GM19438 (cell line): ENCODE measurements at regions not wholly inside any gene's neighbourhood (a gene's known extent, or its start where the extent isn't known, plus 50 kb on each side); places are given as distances from the start of the nearest gene placed in this dataset.
"Not testable (repeated sequence)": the region's sequence is repeated elsewhere in the genome, so short reads cannot be mapped to it uniquely, and the experiment has no call there.

Source experiments
- ATAC-seq: cut with Tn5 transposase; IDR thresholded peaks from one replicate; pipeline ENCODE4 v1.9.1; 2021; ENCODE audit warnings: low read depth; ENCODE audit not compliant: unreplicated experiment

DNA sequence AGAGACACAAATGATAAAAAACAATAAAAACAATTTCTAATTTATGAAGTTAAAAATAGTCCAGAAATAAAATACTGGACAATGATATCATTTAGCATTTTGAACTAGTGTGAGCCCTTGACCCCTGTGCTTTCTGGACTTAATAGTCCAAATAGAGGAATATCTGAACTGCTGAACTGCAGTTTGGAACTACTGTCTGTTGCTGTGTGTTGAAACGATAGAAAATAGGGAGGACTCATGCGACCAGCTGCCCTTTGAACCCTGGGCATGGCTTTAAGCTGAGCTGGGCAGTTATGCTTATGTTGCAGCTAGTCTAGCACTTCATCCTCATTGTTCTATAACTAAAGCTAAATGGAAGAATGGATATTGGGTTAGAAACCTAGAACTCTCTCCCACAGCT is 99.5 kb downstream of the FMR1NB start:
- ATAC-seq = no peak

DNA sequence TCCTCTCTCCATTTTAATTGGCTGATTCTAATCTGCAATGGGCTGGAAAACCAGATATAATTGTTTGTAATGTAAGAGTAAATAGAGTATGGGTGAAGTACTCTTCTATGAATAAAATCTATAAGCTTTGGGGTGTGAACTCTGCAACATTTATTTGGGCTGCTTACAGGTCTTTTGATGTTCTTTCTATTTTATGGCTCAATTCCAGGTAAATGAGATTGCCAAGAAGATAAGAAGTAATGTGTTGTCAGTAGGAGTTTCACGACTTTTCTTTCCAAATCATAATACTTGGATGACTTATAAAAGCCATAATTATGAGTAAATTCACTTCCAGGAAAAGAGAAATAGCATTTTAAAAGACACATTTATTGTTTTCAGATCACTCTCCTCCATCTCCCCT is 103.5 kb downstream of the FMR1NB start:
- ATAC-seq = no peak

DNA sequence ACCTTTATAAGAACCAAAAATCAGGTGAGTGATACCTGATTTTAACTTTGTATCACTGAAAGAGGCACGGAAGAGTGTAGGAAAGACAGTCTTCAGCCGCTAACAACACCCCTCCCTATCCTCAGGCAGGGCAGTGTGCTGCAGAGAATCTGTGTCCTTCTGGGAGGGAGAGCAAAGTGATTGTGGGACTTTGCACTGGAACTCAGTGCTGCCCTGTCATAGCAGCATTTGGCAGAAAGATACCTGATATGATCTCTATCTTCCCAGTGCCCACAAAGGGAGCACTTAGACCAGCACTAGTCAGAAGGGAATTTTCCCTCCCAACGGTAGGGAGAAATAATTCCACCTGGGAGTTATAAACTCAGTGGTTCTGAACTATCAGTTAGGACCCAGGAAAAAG is 139.0 kb downstream of the FMR1NB start:
- no peak for ATAC-seq

DNA sequence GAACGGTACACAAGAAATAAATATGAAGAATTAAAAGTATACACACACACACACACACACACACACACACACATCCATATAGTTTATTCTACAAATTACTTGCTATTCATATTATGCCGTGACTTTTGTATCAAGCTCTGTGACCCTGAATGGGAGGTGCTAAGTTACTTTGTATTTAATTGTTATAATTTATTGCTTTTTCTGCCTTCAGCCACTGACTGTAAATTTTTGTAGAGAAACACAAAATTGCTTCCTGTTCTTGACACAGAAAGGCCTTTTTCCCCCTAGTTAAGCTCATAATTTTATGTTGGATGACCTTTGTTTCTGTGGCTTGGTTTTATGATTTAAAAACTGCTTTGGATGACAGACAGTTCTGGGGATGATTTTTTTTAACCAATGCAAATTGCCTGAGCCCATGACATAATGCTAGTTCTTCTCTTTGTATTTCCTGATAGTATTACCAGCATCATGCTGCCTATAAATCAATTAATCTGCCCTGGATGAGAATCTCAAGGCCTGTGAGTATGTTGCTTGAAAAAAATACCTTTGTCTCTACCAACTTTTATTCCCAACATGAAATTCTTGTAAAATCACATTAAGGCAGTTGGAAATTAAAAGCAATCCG is 140.0 kb downstream of the FMR1NB start:
- no peak for ATAC-seq

DNA sequence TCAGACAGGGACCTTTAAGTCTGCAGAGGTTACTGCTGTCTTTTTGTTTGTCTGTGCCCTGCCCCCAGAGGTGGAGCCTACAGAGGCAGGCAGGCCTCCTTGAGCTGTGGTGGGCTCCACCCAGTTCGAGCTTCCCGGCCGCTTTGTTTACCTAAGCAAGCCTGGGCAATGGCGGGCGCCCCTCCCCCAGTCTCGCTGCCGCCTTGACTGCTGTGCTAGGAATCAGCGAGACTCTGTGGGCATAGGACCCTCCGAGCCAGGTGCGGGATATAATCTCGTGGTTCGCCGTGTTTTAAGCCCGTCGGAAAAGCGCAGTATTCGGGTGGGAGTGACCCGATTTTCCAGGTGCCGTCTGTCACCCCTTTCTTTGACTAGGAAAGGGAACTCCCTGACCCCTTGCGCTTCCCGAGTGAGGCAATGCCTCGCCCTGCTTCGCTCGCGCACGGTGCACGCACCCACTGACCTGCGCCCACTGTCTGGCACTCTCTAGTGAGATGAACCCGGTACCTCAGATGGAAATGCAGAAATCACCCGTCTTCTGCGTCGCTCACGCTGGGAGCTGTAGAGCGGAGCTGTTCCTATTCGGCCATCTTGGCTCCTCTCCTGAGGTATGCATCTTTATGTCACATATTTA is 147.9 kb downstream of the FMR1NB start:
- not testable (repeated sequence) for ATAC-seq

DNA sequence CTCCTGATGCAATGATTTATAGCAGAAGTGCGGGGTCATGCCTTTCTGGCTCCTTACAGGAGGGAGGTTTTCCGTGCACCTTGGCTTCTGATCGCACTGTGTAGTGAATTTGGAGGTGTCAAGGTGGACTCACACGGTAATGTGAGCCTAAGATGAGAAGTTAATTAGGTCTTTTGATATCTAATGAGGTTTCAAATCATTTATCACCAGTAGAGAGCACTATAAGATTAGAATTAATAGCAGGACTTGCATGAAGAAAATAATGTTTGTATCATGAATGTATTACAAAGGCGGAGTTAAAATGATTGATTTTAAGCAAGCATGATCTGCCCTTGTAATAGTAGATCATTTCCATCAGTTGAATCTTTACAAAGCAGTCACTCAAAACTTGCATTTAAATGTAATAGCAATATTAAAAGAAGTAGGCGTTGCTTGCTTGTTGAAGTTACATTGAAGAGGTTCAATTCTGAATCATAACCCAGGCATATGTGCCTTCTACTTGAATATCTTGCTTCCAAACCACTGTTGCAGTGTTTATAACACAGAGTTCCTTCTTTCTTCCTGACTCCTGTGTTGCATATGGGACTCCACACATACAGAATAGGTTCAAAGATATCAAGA is 152.1 kb downstream of the FMR1NB start:
- ATAC-seq = no peak

DNA sequence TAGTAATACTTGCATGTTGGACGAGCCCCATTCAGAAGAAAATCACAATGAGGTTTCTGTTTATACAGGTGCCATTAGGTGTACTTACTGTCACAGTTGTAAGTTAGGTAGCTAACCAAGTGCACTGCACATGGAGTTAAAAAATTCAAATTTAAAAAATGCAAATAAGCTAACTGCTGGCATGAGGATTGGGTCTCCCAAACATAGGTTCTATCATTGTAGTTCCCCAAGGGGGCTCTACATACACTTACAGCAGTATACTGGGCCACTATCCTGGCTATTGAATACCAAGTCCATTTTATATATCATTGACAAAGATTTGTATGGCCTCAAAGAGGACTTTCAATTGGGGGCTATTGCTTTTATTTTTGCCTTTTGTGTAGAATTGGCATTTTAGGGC is 153.4 kb downstream of the FMR1NB start:
- ATAC-seq = no peak

DNA sequence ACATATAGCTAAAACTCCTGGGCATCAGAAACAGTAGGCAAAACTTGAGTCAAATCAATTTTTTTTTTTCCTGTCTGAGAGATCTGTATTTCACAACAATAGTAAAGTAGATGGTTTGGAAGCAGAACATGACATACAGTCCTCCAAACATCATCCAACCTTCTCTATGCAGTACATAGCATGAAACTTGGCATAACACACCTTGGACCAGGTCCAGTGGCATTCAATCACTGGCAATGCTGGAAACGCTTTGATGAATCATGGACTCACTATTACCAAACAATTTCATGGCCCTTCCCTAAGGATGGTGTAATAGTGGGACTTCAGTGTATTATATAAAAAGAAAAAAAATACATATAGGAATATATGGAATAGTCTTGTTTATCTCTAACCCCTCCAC is 154.6 kb downstream of the FMR1NB start:
- no peak for ATAC-seq

DNA sequence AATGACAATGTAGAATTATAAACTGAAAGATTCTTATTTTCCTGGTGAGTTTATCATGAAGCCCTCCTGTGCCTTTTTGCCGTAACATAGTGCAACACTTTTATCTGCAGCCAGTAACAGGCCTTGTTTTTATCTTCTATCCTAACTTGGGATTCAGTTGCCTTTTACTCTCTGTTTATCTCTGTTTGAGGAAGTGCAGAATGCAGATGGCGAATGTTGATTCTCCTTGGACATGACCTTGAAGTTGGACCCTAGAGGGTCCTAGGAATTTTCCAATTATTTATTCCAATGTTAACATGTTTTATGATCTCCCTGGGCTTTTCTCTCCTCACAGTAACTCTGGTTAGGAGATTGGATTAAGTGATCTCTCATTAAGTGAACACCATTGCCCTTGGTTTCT is 165.0 kb downstream of the FMR1NB start:
- no peak for ATAC-seq

DNA sequence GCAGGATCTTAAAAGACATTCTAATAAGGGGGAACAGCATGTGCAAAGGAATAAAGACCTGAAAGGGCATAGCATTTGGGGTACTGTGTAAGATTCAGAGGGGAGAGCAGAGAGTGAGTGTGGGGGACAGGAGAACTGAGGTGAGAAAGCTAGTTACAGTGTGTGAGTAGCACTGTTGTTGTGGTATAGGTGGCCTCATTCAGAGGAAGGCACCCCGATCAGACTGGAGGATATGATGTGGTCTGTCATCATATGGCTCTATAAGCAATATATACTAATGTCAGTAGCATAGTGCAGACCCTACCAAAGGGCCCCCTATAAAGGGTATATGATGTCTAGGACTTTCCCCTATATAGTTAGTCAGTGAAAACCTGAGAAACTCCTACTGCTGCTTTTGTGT is 175.8 kb downstream of the FMR1NB start:
- no peak for ATAC-seq

DNA sequence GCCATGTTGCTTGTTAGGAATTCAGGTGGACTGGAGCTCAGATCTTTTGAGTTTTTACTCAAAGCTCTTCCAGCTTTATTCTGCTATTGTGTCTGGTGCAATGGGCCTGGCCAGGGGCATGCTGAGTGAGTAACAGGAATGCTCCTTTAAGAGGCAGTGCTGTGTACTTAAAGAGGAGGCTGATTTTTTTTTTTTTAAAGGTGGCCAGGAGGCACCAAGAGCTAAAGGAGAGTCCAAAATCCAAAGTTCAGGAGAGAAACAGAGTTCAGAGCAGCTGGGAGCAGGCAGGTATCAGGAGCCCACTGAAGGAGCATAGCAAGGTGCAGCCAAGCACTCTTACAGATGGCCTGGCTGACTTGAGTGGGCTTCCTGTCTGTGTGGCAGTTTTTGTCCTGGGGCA is 178.7 kb downstream of the FMR1NB start:
- ATAC-seq = no peak

DNA sequence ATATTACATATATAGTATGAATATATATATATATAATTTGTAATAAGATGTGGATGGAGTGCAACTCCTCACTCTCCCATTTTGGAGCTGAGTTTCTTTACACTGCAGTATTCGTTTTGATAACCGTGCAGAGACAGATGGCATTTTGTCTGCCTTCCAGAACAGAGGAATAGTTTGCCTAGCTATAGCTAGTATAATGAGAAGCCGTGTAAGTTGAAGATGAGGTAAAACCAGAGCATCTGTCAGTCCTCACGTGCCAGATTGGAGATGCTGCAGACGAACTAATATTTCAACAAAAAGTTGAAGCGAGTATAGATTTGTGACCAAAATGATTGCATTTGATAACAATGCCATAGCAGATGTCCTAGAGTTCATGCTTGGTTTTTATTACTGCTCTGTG is 180.6 kb downstream of the FMR1NB start:
- ATAC-seq = no peak

DNA sequence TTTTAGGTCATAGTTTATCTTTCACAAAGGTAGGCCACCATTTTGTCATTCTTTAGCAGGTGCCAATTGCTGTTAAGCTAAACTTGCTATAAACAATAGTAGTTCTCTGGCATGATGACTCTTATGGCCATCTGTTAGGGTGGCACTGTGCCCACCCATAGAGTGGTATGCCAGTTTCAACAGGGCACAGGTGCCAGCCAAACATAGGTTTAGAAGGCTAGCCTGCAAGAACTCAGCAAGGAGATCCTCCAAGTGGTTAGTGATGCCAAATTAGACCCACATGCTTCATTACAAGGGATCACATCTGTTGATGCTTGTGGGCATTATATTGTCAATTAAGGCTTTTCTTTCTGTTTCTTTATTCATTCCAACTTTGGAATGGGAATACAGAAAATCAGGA is 204.5 kb downstream of the FMR1NB start:
- ATAC-seq = no peak

DNA sequence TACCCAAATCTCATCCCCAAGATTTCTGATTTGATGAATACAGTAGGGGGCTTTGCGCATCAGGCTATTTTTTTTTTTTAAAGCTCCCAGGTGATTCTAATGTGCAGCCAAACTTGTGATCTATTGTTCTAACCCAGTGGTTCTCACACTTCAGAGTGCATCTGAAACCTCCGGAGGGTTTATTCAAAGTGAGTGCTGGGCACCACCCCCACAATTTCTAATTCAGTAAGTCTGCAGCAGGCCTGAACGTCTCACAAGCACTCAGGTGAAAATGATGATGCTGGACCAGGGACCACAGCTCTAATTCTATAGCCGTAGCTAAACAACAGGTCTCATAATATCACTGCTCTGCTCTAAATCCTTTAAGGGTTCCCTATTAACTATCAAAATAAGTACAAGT is 211.4 kb downstream of the FMR1NB start:
- ATAC-seq = no peak

DNA sequence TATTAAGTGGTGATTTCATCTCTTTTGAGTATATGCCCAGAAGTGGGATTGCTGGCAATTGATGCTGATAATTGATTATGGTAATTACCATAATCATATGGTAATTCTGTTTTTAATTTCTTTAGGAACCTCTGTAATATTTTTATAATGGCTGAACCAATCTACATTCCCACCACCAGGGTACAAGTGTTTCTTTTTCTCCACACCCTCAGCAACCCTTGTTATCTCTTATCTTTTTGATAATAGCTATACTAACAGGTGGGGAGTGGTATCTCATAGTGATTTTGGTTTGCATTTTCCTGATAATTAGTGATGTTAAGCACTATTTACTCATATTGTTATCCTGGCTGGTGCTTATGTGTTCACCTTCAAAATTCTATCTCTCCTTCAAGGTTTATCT is 212.6 kb downstream of the FMR1NB start:
- no peak for ATAC-seq

DNA sequence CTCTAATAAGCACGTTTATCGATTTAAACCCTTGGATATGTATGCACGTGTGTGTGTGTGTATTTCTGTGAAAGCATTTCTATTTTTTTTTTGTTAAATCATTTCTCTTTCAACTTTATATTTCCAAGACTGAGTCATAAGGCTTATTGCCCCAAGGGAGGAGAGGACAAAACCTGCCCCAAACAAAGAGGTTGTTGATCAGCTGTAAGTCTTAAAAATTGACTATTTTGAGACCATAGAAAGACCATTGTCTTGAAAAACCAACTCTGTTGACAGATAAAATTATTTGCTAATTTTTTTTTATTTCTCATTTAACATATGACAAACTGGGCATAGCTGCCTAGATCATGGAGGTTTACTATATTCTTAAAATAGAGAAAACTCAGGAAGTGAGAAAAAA is 222.4 kb downstream of the FMR1NB start:
- ATAC-seq = no peak

DNA sequence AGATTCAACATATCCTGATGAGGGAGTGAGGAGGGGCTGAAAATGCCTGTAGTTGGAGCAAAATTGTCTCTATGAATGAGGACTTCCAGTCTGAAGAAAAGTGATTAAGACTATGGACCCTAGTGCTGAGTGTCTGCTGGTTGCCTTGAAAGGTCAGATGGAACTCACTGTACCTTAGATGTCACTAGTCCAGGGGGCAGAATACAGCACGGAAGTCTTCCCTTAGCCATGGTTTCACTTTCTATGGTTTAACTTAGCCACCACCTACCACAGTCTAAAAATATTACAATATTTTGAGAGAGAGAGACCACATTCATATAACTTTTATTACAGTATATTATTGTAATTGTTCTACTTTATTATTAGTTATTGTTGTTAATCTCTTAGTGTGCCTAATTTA is 223.1 kb downstream of the FMR1NB start:
- ATAC-seq = no peak

DNA sequence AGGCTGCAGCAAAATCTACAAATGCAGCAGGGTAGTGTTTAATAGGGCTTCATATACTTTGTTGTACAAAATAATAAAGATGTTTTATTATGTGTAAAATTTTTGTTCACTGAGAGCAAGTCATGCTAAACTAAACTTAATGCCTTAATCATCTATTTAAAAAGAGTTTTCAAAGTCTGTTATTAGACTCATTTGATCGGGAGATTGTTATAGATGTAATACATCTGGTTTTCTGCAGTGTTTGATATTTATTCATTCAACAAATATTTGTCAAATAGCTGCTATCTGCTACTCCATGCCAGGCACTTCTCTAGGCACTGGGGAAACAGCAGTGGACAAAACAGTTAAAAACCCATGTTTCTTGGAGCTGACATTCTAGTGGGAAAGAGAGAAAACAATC is 233.6 kb downstream of the FMR1NB start:
- ATAC-seq = no peak

DNA sequence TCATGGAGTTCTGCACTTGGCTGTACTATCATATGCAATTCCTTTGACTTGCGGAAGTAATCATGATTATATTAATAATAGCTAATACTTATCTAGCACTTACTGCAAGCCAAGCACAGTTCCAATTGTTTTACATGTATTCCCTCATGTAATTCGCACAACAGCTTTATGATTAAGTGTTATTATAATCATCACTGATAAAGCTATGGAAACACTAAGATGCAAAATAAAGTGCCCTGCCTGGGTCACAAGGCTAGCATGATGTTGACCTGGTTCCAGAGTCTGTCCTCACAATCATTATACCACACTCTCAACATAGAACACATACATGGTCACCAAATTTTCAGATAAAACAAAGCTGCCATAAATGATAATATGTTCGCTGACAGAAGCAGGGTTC is 234.6 kb downstream of the FMR1NB start:
- ATAC-seq = no peak

DNA sequence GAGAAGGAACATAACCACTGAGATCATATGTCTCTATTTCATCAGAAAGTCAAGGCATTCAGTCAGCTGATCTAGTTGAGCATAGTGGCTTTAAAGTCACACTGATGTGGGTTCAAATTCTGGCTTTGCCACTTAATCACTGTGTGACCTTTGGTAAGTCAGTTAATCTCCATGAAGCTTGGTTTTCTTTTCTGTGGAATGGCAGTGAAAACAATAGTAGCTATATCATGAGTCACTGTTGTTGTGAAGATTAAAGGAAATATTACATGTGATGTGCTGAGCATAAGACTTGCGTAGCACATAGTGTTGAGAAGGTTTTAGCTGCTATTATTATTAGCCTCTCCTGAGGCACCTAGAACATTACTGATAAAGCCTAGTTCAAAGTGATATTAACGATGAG is 242.2 kb downstream of the FMR1NB start:
- ATAC-seq = no peak

DNA sequence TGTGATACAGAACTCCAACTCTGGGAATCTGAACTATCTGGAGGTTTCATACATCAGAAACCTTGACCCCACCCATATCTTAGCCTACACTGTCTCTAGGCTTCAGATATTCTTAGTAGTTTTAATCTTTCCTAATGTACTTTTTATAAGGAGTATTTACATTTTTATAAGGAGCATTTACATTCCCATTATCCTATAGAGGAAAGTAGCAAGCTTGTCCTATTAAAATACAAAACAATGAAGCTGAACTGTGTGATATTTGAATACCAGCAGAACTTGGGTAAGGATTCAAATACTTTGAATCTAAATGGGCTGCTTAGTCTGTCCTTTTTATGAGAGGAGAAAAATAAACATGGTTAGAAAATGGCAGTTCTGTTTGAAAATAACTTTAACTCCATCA is 247.4 kb downstream of the FMR1NB start:
- no peak for ATAC-seq

DNA sequence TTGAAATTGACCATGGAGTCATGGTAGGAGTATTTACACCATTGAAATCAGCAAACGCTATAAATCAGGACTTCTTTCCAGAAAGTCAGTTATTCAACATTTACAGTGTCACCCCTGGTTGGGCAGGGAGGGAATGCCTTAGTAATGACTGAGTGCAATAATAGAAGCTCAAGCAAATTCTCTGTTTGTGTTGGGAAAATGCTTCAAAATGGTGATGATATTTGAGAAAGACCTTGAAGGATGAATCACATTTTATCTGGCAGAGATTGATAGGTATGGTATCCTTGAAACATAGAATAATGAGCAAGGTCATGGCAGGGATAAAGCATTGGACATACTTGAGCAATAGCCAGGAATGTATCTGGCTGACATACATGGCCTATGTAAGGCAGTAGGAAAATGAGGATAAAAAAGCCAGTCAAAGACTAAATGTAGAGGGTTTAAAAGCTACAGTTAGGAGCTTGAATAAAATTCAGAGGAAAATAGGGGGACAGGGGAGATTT is 248.7 kb downstream of the FMR1NB start:
- no peak for ATAC-seq
